ENCODE measurements at regions not wholly inside any gene's neighbourhood (a gene's known extent, or its start where the extent isn't known, plus 50 kb on each side); places are given as distances from the start of the nearest gene placed in this dataset.

- no peak for TF ChIP-seq REST (IDR thresholded peaks at IDR 0.05; ENCODE audit: insufficient read depth in 1 of 2, low read depth in 2 of 2, low read length in 2 of 2)
- TF ChIP-seq POLR2AphosphoS5 (IDR thresholded peaks at IDR 0.05; ENCODE audit: low read depth, low read length), result no peak
- TF ChIP-seq SIN3A (IDR thresholded peaks at IDR 0.05; ENCODE audit: borderline replicate concordance, insufficient read depth, low read length), result no peak
- no peak for TF ChIP-seq FOXP2 (optimal IDR thresholded peaks at IDR 0.05; ENCODE audit: borderline replicate concordance, extremely low read depth, extremely low read length, insufficient read depth)
- no peak for TF ChIP-seq TAF1 (IDR thresholded peaks at IDR 0.05; ENCODE audit: borderline replicate concordance, insufficient read depth, low read length)
Observed at GRCh38 chr5:136732751-136733150, 367.4 kb upstream of the TRPC7 start.

GRCh38 chr5:136731241-136731900 lies 366.0 kb upstream of the TRPC7 start:
- no peak for TF ChIP-seq FOXP2 (optimal IDR thresholded peaks at IDR 0.05; ENCODE audit: borderline replicate concordance, extremely low read depth, extremely low read length, insufficient read depth)
- no peak for TF ChIP-seq TAF1 (IDR thresholded peaks at IDR 0.05; ENCODE audit: borderline replicate concordance, insufficient read depth, low read length)
- TF ChIP-seq SIN3A (IDR thresholded peaks at IDR 0.05; ENCODE audit: borderline replicate concordance, insufficient read depth, low read length), result no peak
- TF ChIP-seq POLR2AphosphoS5 (IDR thresholded peaks at IDR 0.05; ENCODE audit: low read depth, low read length), result no peak
- TF ChIP-seq REST (IDR thresholded peaks at IDR 0.05; ENCODE audit: insufficient read depth in 1 of 2, low read depth in 2 of 2, low read length in 2 of 2), result no peak

- TF ChIP-seq POLR2AphosphoS5 (IDR thresholded peaks at IDR 0.05; ENCODE audit: low read depth, low read length) (no peak), SIN3A (IDR thresholded peaks at IDR 0.05; ENCODE audit: borderline replicate concordance, insufficient read depth, low read length) (no peak), TAF1 (IDR thresholded peaks at IDR 0.05; ENCODE audit: borderline replicate concordance, insufficient read depth, low read length) (no peak), REST (IDR thresholded peaks at IDR 0.05; ENCODE audit: insufficient read depth in 1 of 2, low read depth in 2 of 2, low read length in 2 of 2) (no peak), FOXP2 (optimal IDR thresholded peaks at IDR 0.05; ENCODE audit: borderline replicate concordance, extremely low read depth, extremely low read length, insufficient read depth) (no peak)
Observed at GRCh38 chr5:136730426-136730825, 365.1 kb upstream of the TRPC7 start.

- TF ChIP-seq SIN3A (IDR thresholded peaks at IDR 0.05; ENCODE audit: borderline replicate concordance, insufficient read depth, low read length), result no peak
- no peak for TF ChIP-seq REST (IDR thresholded peaks at IDR 0.05; ENCODE audit: insufficient read depth in 1 of 2, low read depth in 2 of 2, low read length in 2 of 2)
- no peak for TF ChIP-seq FOXP2 (optimal IDR thresholded peaks at IDR 0.05; ENCODE audit: borderline replicate concordance, extremely low read depth, extremely low read length, insufficient read depth)
- TF ChIP-seq TAF1 (IDR thresholded peaks at IDR 0.05; ENCODE audit: borderline replicate concordance, insufficient read depth, low read length), result no peak
- TF ChIP-seq POLR2AphosphoS5 (IDR thresholded peaks at IDR 0.05; ENCODE audit: low read depth, low read length), result no peak
Observed at GRCh38 chr5:136729901-136730355, 364.6 kb upstream of the TRPC7 start.
